GM12891 (cell line): ENCODE measurements at regions not wholly inside any gene's neighbourhood (a gene's known extent, or its start where the extent isn't known, plus 50 kb on each side); places are given as distances from the start of the nearest gene placed in this dataset.

Experiments
- PAX5 ChIP-seq: IDR thresholded peaks from 2 replicates; pipeline ENCODE4 v1.6.1; 2011; ENCODE audit warnings: low read length, moderate library complexity, mild to moderate bottlenecking; ENCODE audit not compliant: insufficient read depth, severe bottlenecking
- POLR2A ChIP-seq: IDR thresholded peaks from 2 replicates; pipeline ENCODE4 v1.6.1; 2011; ENCODE audit warnings: low read depth, low read length, control low read depth
- POLR2AphosphoS5 ChIP-seq: IDR thresholded peaks from 2 replicates; pipeline ENCODE4 v1.6.1; 2011; ENCODE audit warnings: low read depth, low read length, control low read depth
- POU2F2 ChIP-seq: IDR thresholded peaks from 2 replicates; pipeline ENCODE4 v1.6.1; 2011; ENCODE audit warnings: low read depth, mild to moderate bottlenecking, control low read depth, low read length, moderate library complexity
- SPI1 ChIP-seq: IDR thresholded peaks from 2 replicates; pipeline ENCODE4 v1.6.1; 2011; ENCODE audit warnings: low read depth, low read length, control low read depth
- TAF1 ChIP-seq: IDR thresholded peaks from 2 replicates; pipeline ENCODE4 v1.6.1; 2011; ENCODE audit warnings: low read depth, low read length, control low read depth

- TF ChIP-seq TAF1 (no peak), POLR2A (no peak), POLR2AphosphoS5 (no peak), POU2F2 (no peak), SPI1 (no peak), PAX5 (no peak)
Measured at GRCh38 chr9:28363151-28363562, 789.9 kb upstream of the C9orf72 start.
